HK-2 (cell line): ENCODE measurements at regions not wholly inside any gene's neighbourhood (a gene's known extent, or its start where the extent isn't known, plus 50 kb on each side); places are given as distances from the start of the nearest gene placed in this dataset.
A peak's percentile ranks its signal among the peaks of the same experiment; 100 is the strongest.

Experiments
- DNase-seq: peaks from one replicate; pipeline ENCODE4 v3.0.0-alpha.2; 2018; ENCODE audit not compliant: unreplicated experiment

- DNase-seq: no peak
Measured at GRCh38 chr2:57821088-57821487, 225.5 kb upstream of the VRK2 start.

- no peak for DNase-seq
Measured at GRCh38 chr2:57828221-57828620, 218.4 kb upstream of the VRK2 start.

- DNase-seq: no peak
Measured at GRCh38 chr2:57834666-57835065, 211.9 kb upstream of the VRK2 start.

- DNase-seq: peak; percentile 24
Measured at GRCh38 chr2:57842531-57842930, 204.1 kb upstream of the VRK2 start.

- DNase-seq: no peak
Measured at GRCh38 chr2:57843158-57843557, 203.4 kb upstream of the VRK2 start.

- no peak for DNase-seq
Measured at GRCh38 chr2:57848723-57849122, 197.9 kb upstream of the VRK2 start.

GRCh38 chr2:57849843-57850242 lies 196.8 kb upstream of the VRK2 start:
- no peak for DNase-seq

- no peak for DNase-seq
Measured at GRCh38 chr2:57850415-57851130, 196.0 kb upstream of the VRK2 start.

GRCh38 chr2:57855212-57855611 lies 191.4 kb upstream of the VRK2 start:
- DNase-seq: no peak

GRCh38 chr2:57859755-57860154 lies 186.9 kb upstream of the VRK2 start:
- DNase-seq: no peak

GRCh38 chr2:57862153-57862552 lies 184.5 kb upstream of the VRK2 start:
- no peak for DNase-seq

GRCh38 chr2:57862727-57863126 lies 183.9 kb upstream of the VRK2 start:
- no peak for DNase-seq

- DNase-seq: no peak
Measured at GRCh38 chr2:57864926-57865325, 181.7 kb upstream of the VRK2 start.

- no peak for DNase-seq
Measured at GRCh38 chr2:57867730-57868129, 178.9 kb upstream of the VRK2 start.

- no peak for DNase-seq
Measured at GRCh38 chr2:57868619-57869139, 177.9 kb upstream of the VRK2 start.

GRCh38 chr2:57869758-57870344 lies 176.8 kb upstream of the VRK2 start:
- DNase-seq: no peak

- no peak for DNase-seq
Measured at GRCh38 chr2:57876313-57876712, 170.3 kb upstream of the VRK2 start.

GRCh38 chr2:57877811-57878170 lies 168.8 kb upstream of the VRK2 start:
- no peak for DNase-seq

- no peak for DNase-seq
Measured at GRCh38 chr2:57878171-57878865, 168.3 kb upstream of the VRK2 start.

- DNase-seq: no peak
Measured at GRCh38 chr2:57878866-57879210, 167.8 kb upstream of the VRK2 start.

- DNase-seq: no peak
Measured at GRCh38 chr2:57880446-57880845, 166.2 kb upstream of the VRK2 start.

GRCh38 chr2:57880967-57881366 lies 165.6 kb upstream of the VRK2 start:
- no peak for DNase-seq
